ENCODE measurements at regions not wholly inside any gene's neighbourhood (a gene's known extent, or its start where the extent isn't known, plus 50 kb on each side); places are given as distances from the start of the nearest gene placed in this dataset.

DNA sequence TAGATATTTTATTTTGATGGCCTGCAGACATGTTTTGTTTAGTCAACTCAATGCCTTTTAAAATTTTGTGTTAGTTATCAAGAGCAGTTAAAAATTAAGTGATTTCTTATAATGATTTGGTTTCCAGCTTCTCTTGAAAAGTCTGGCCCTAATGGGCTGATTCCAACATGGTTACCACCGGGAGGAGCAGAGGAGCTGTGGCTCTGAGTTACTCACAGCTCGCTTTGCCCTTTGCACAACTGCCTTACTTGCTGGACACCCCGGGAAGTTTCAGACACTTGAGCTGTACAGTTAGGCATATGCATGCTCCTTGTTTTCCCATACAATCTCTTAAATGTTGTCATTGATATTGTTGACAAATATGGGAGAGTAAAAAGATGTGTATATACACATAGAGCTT, 173.1 kb upstream of the MMS22L start:
- TF ChIP-seq POLR2AphosphoS5 (IDR thresholded peaks at IDR 0.05; ENCODE audit: low read depth, low read length): no peak
- TF ChIP-seq POLR2A (IDR thresholded peaks at IDR 0.05; ENCODE audit: low read depth, low read length): no peak
- TF ChIP-seq TAF1 (IDR thresholded peaks at IDR 0.05; ENCODE audit: low read depth, low read length): no peak
- no peak for TF ChIP-seq PAX5 (IDR thresholded peaks at IDR 0.05; ENCODE audit: insufficient read depth, low read length, severe bottlenecking)
- no peak for TF ChIP-seq SPI1 (IDR thresholded peaks at IDR 0.05; ENCODE audit: low read depth, low read length)
- TF ChIP-seq POU2F2 (IDR thresholded peaks at IDR 0.05; ENCODE audit: low read depth, low read length): no peak
